Suprapubic skin (tissue), 4 donors: ENCODE measurements at regions not wholly inside any gene's neighbourhood (a gene's known extent, or its start where the extent isn't known, plus 50 kb on each side); places are given as distances from the start of the nearest gene placed in this dataset.

ENCODE experiments used
- EP300 ChIP-seq: sonication (generic); formaldehyde crosslinking; IDR thresholded peaks from one replicate; pipeline ENCODE4 v1.6.1; 2017; ENCODE audit warnings: antibody characterized with exemption
- POLR2A ChIP-seq, 2 donors: fragments of 450-650 bp; IDR thresholded peaks; one replicate each; pipeline ENCODE4 v1.6.1; 2017; ENCODE audit warnings: antibody characterized with exemption in 2 of 2, mild to moderate bottlenecking in 2 of 2, moderate library complexity in 2 of 2
- POLR2AphosphoS5 ChIP-seq, 3 donors: sonication (generic); formaldehyde crosslinking; IDR thresholded peaks; one replicate each; pipeline ENCODE4 v1.6.1; 2017; ENCODE audit warnings: antibody characterized with exemption in 3 of 3
- TF ChIP-seq, protein P1 (sequence below), 2 donors: fragments of 200-600 bp in 1 of 2; fragments of 450-650 bp in 1 of 2; sonication (generic) in 1 of 2; IDR thresholded peaks; one replicate each; pipeline ENCODE4 v1.5.1; 2016 to 2019; ENCODE audit warnings: antibody characterized with exemption in 2 of 2, mild to moderate bottlenecking in 1 of 2, moderate library complexity in 1 of 2

GRCh38 chr13:106139377-106139776 is 396.1 kb downstream of the EFNB2 start:
- TF ChIP-seq POLR2A (IDR thresholded peaks at IDR 0.05) (no peak), EP300 (no peak), POLR2AphosphoS5 (IDR thresholded peaks at IDR 0.05) (no peak)
- TF ChIP-seq, protein P1, sequence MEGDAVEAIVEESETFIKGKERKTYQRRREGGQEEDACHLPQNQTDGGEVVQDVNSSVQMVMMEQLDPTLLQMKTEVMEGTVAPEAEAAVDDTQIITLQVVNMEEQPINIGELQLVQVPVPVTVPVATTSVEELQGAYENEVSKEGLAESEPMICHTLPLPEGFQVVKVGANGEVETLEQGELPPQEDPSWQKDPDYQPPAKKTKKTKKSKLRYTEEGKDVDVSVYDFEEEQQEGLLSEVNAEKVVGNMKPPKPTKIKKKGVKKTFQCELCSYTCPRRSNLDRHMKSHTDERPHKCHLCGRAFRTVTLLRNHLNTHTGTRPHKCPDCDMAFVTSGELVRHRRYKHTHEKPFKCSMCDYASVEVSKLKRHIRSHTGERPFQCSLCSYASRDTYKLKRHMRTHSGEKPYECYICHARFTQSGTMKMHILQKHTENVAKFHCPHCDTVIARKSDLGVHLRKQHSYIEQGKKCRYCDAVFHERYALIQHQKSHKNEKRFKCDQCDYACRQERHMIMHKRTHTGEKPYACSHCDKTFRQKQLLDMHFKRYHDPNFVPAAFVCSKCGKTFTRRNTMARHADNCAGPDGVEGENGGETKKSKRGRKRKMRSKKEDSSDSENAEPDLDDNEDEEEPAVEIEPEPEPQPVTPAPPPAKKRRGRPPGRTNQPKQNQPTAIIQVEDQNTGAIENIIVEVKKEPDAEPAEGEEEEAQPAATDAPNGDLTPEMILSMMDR (IDR thresholded peaks at IDR 0.05) = no peak
